ENCODE measurements at regions not wholly inside any gene's neighbourhood (a gene's known extent, or its start where the extent isn't known, plus 50 kb on each side); places are given as distances from the start of the nearest gene placed in this dataset.

- TF ChIP-seq REST (IDR thresholded peaks at IDR 0.05; ENCODE audit: low read depth), result no peak
- no peak for TF ChIP-seq MAX (IDR thresholded peaks at IDR 0.05)
- TF ChIP-seq TAF1 (IDR thresholded peaks at IDR 0.05; ENCODE audit: low read depth), result no peak
These were observed 1153.2 kb downstream of the BCL11B start for GRCh38 chr14:98118749-98119148.
